SK-N-SH treated with all-trans-retinoic acid at 6 μM for 48 hours (cell line): ENCODE measurements at regions not wholly inside any gene's neighbourhood (a gene's known extent, or its start where the extent isn't known, plus 50 kb on each side); places are given as distances from the start of the nearest gene placed in this dataset.

Source experiments
- BACH2 ChIP-seq: fragments of 250-450 bp; sonication (Bioruptor Pico); IDR thresholded peaks from 2 replicates; pipeline ENCODE4 v1.9.0; 2021; ENCODE audit warnings: mild to moderate bottlenecking, borderline replicate concordance
- CSRNP3 ChIP-seq: fragments of 250-450 bp; sonication (Bioruptor Pico); IDR thresholded peaks from 2 replicates; pipeline ENCODE4 v1.5.1; 2021; ENCODE audit warnings: mild to moderate bottlenecking, moderate library complexity
- ISL1 ChIP-seq: fragments of 250-450 bp; sonication (Bioruptor Pico); IDR thresholded peaks from 2 replicates; pipeline ENCODE4 v2.1.2; 2022; ENCODE audit warnings: mild to moderate bottlenecking, moderate library complexity
- PATZ1 ChIP-seq: fragments of 250-450 bp; sonication (Bioruptor Pico); IDR thresholded peaks from 2 replicates; pipeline ENCODE4 v1.8.0; 2020; ENCODE audit warnings: mild to moderate bottlenecking, moderate library complexity, borderline replicate concordance
- ZFP30 ChIP-seq: fragments of 450-650 bp; formaldehyde crosslinking; IDR thresholded peaks from 2 replicates; pipeline ENCODE4 v1.5.0; 2022; ENCODE audit warnings: mild to moderate bottlenecking, moderate library complexity
- ZNF565 ChIP-seq: fragments of 450-650 bp; formaldehyde crosslinking; conservative IDR thresholded peaks from 2 replicates; pipeline ENCODE4 v1.5.0; 2020; ENCODE audit warnings: low read depth, mild to moderate bottlenecking, moderate library complexity
- ZNF8 ChIP-seq: fragments of 450-650 bp; formaldehyde crosslinking; IDR thresholded peaks from 2 replicates; pipeline ENCODE4 v1.5.0; 2020; ENCODE audit warnings: mild to moderate bottlenecking, moderate library complexity
- TF ChIP-seq, protein P1 (sequence below): fragments of 250-450 bp; sonication (Bioruptor Pico); IDR thresholded peaks from 2 replicates; pipeline ENCODE4 v1.5.0; 2020; ENCODE audit warnings: mild to moderate bottlenecking, moderate library complexity

DNA sequence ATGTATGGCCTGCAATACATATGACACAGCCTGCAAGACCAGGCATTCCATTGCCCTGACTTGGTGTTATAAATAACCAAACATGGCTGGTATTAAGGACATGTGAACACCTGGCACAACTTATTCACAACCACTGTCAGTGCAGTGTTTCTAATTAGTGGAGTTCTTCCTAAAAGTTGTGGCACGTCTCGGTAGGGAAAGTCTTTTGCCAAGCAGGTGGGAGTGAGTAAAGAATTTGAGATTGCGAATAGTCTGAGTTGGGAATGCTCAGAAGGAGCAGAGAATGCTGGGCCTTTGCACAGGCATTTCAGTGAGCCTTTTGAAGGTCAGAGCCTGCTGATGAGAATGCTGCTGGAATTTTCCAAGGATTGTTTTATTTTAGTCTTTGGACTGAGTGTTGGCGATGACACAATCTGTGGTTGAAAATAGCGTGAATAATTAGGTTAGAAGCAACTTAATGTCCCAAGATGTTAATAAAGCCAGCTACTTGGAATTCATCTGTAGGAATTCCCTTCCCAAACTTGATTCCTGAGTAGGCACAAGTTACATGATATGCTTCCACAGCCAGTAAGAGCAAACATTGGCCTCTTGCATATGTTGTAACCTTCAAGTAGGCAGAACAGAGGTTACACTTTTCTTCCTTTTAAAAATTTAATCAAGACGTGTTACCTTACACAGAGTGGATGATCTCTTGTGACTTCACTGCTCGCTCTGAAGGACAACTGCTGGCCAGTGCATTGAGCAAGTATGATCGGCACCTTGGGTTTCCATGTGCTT is 83.6 kb upstream of the PGRMC2 start:
- TF ChIP-seq PATZ1 (CRISPR knock-in tag) (no peak), CSRNP3 (CRISPR knock-in tag) (no peak), ZFP30 (CRISPR knock-in tag) (no peak), ZNF565 (CRISPR knock-in tag) (no peak), BACH2 (no peak), ZNF8 (CRISPR knock-in tag) (no peak), ISL1 (CRISPR knock-in tag) (no peak)
- TF ChIP-seq, protein P1, sequence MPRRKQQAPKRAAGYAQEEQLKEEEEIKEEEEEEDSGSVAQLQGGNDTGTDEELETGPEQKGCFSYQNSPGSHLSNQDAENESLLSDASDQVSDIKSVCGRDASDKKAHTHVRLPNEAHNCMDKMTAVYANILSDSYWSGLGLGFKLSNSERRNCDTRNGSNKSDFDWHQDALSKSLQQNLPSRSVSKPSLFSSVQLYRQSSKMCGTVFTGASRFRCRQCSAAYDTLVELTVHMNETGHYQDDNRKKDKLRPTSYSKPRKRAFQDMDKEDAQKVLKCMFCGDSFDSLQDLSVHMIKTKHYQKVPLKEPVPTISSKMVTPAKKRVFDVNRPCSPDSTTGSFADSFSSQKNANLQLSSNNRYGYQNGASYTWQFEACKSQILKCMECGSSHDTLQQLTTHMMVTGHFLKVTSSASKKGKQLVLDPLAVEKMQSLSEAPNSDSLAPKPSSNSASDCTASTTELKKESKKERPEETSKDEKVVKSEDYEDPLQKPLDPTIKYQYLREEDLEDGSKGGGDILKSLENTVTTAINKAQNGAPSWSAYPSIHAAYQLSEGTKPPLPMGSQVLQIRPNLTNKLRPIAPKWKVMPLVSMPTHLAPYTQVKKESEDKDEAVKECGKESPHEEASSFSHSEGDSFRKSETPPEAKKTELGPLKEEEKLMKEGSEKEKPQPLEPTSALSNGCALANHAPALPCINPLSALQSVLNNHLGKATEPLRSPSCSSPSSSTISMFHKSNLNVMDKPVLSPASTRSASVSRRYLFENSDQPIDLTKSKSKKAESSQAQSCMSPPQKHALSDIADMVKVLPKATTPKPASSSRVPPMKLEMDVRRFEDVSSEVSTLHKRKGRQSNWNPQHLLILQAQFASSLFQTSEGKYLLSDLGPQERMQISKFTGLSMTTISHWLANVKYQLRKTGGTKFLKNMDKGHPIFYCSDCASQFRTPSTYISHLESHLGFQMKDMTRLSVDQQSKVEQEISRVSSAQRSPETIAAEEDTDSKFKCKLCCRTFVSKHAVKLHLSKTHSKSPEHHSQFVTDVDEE (CRISPR knock-in tag) = no peak
